ENCODE measurements at regions not wholly inside any gene's neighbourhood (a gene's known extent, or its start where the extent isn't known, plus 50 kb on each side); places are given as distances from the start of the nearest gene placed in this dataset.
"Not testable (repeated sequence)": the region's sequence is repeated elsewhere in the genome, so short reads cannot be mapped to it uniquely, and the experiment has no call there.

DNA sequence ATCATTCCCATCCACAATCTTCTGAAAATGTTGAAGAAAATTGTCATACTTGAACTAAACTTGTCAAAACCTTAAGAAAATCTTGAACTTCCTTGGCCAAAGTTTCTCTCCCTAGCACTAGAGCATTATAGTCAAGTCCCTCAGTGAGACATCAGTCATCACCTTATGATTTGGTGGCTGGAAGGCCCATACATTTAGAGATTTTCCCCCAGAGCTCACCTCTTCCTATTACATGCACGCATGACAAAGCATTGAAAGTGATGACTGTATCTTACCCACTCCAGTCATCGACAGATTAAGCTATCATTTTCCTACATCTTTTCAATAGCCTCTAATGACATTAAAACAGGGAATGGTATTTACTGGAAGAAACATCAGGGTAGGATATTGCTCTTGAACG lies 948.8 kb downstream of the TMEM121 start:
- H3K4me3 ChIP-seq; DNase-seq; in situ Hi-C loops (cut with MboI; ENCODE audit: low pct_ligation_motif_present in 1 of 4, low pct_unique_long_range_greater_than_20kb in 1 of 4, low sequenced_read_pairs in 3 of 4); H3K36me3 ChIP-seq; H3K4me1 ChIP-seq; intact Hi-C loops (cut with DNase I; ENCODE audit: low total_unique reads); H3K27ac ChIP-seq; H3K9me3 ChIP-seq; H3K27me3 ChIP-seq: not testable (repeated sequence)
- WGBS, 2 donors (ENCODE audit: low coverage in 1 of 2): 50 to 61% methylated on average over 3 of the region's 3 CpGs

GRCh38 chr14:106477600-106477999 lies 951.2 kb downstream of the TMEM121 start:
- H3K9me3 ChIP-seq; H3K27me3 ChIP-seq; H3K4me1 ChIP-seq; DNase-seq; in situ Hi-C loops (cut with MboI; ENCODE audit: low pct_ligation_motif_present in 1 of 4, low pct_unique_long_range_greater_than_20kb in 1 of 4, low sequenced_read_pairs in 3 of 4); intact Hi-C loops (cut with DNase I; ENCODE audit: low total_unique reads); H3K27ac ChIP-seq; H3K4me3 ChIP-seq; H3K36me3 ChIP-seq: not testable (repeated sequence)
- WGBS, 2 donors (ENCODE audit: low coverage in 1 of 2): no CpG with 5 or more reads among the region's 4 CpGs

- intact Hi-C loops (cut with DNase I; ENCODE audit: low total_unique reads): not testable (repeated sequence)
These were observed 953.9 kb downstream of the TMEM121 start for GRCh38 chr14:106480287-106480686.

GRCh38 chr14:106482213-106482612 lies 955.8 kb downstream of the TMEM121 start:
- DNase-seq; in situ Hi-C loops (cut with MboI; ENCODE audit: low pct_ligation_motif_present in 1 of 4, low pct_unique_long_range_greater_than_20kb in 1 of 4, low sequenced_read_pairs in 3 of 4); H3K4me1 ChIP-seq; H3K27ac ChIP-seq; H3K27me3 ChIP-seq; H3K36me3 ChIP-seq; H3K9me3 ChIP-seq; intact Hi-C loops (cut with DNase I; ENCODE audit: low total_unique reads); H3K4me3 ChIP-seq: not testable (repeated sequence)
- WGBS, 2 donors (ENCODE audit: low coverage in 1 of 2): no CpG with 5 or more reads among the region's 45 CpGs

More at GRCh38 chr14:106480287-106480686, 953.9 kb downstream of the TMEM121 start:
- H3K27me3 ChIP-seq; H3K4me3 ChIP-seq; in situ Hi-C loops (cut with MboI; ENCODE audit: low pct_ligation_motif_present in 1 of 4, low pct_unique_long_range_greater_than_20kb in 1 of 4, low sequenced_read_pairs in 3 of 4); H3K27ac ChIP-seq; H3K4me1 ChIP-seq; H3K9me3 ChIP-seq; DNase-seq; H3K36me3 ChIP-seq: not testable (repeated sequence)
- WGBS, 2 donors (ENCODE audit: low coverage in 1 of 2): no CpG with 5 or more reads among the region's 34 CpGs

DNA sequence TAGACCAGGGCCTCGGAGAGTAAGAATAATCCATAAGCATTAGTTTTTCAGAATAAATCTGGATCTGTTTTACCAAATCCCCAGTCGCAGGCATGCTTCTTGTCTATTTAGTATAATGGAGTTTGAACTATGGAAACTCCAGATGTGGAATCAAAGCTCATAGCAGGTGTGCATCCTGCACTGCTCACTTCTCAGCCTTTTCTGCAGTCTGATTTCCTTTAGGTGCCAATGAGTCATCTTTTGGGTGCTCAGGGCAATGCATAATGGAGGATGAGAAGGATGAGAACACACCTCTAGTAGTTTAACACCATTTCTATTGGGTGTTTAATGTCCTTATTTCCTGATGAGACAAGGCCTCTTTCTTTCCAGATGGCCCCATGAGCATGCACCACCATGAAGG lies 961.2 kb downstream of the TMEM121 start:
- no peaks in the 10 kb centered on the region for H3K4me1 ChIP-seq
- no peaks in the 10 kb centered on the region for H3K9me3 ChIP-seq
- in situ Hi-C loops (cut with MboI; ENCODE audit: low pct_ligation_motif_present in 1 of 4, low pct_unique_long_range_greater_than_20kb in 1 of 4, low sequenced_read_pairs in 3 of 4) (no loop called here), intact Hi-C loops (cut with DNase I; ENCODE audit: low total_unique reads) (no loop called here)
- no peaks in the 10 kb centered on the region for H3K36me3 ChIP-seq
- no peak overlapping the region for H3K27ac ChIP-seq
- H3K4me3 ChIP-seq: no peak overlapping the region
- no peak for TF ChIP-seq POLR2AphosphoS5 (IDR thresholded peaks at IDR 0.05)
- TF ChIP-seq POLR2A (IDR thresholded peaks at IDR 0.05): no peak
- TF ChIP-seq EP300 (IDR thresholded peaks at IDR 0.05; ENCODE audit: low read depth): no peak
- TF ChIP-seq CTCF (IDR thresholded peaks at IDR 0.05): no peak
- no peak for DNase-seq
- no peaks in the 10 kb centered on the region for H3K27me3 ChIP-seq
- 36 to 54% methylated on average over 2 of the region's 2 CpGs for WGBS, 2 donors (ENCODE audit: low coverage in 1 of 2)

DNA sequence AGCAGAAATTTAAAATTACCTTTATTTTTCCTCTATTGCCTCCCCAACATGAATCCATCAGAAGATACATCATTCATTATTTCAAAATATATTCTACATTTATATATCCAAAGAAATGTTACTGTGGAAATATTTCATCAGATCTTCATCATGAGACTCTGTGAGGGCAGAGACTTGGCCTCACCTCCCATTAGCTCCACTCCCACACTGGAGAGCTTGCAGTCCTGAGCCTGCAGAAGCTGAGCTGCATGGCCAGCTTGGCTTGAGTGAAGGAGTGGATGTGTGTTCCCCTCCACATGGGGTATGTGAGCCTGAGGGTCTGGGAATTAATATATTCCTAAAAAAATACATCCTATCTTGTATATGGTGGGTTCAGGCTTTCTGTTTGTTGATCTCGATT lies 961.9 kb downstream of the TMEM121 start:
- no peaks in the 10 kb centered on the region for H3K4me1 ChIP-seq
- in situ Hi-C loops (cut with MboI; ENCODE audit: low pct_ligation_motif_present in 1 of 4, low pct_unique_long_range_greater_than_20kb in 1 of 4, low sequenced_read_pairs in 3 of 4) (no loop called here), intact Hi-C loops (cut with DNase I; ENCODE audit: low total_unique reads) (no loop called here)
- no peak overlapping the region for H3K27ac ChIP-seq
- H3K36me3 ChIP-seq: no peaks in the 10 kb centered on the region
- 67 to 76% methylated on average over 1 of the region's 1 CpG for WGBS, 2 donors (ENCODE audit: low coverage in 1 of 2)
- no peak overlapping the region for H3K4me3 ChIP-seq
- no peak for DNase-seq
- H3K9me3 ChIP-seq: no peaks in the 10 kb centered on the region
- H3K27me3 ChIP-seq: no peaks in the 10 kb centered on the region
- TF ChIP-seq EP300 (IDR thresholded peaks at IDR 0.05; ENCODE audit: low read depth) (no peak), POLR2A (IDR thresholded peaks at IDR 0.05) (no peak), CTCF (IDR thresholded peaks at IDR 0.05) (no peak), POLR2AphosphoS5 (IDR thresholded peaks at IDR 0.05) (no peak)
